ENCODE measurements at regions not wholly inside any gene's neighbourhood (a gene's known extent, or its start where the extent isn't known, plus 50 kb on each side); places are given as distances from the start of the nearest gene placed in this dataset.

DNA sequence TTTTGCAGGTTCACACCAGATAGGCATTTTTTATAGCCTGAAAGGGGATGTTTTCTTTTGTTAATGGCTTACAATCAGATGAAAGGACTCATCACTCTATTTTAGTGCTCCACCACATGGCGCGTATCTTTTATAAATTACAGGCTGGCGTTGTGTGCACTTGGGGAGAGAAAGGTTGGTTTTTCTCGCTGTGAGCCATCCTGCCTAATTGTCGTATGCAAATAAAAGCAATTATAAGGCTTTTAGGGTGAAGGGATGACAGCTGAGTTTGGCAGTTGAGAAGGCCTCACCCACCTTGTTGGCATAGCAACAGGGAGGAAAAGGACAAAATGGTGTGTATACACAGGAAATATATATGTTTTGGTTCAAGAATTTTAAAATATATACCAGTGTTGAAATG lies 268.0 kb downstream of the NR2F2 start:
- no peak overlapping the region for H3K9ac ChIP-seq (ENCODE audit: insufficient read depth, low read depth, low read length)
- H3K4me1 ChIP-seq (ENCODE audit: insufficient read depth, low read length) = 0 out of 2 replicates have a peak, but pooled peaks cover 14% of the 10 kb centered on the region
- FAIRE-seq (no peak), DNase-seq (ENCODE audit: low spot score) (no peak), ATAC-seq (no peak)
- intact Hi-C loops (cut with micrococcal nuclease; ENCODE audit: unreplicated experiment) = no loop called here
- H3K36me3 ChIP-seq (replicated peaks in 1 of 2; ENCODE audit: control insufficient read depth in 1 of 2, insufficient read depth in 2 of 2, low read length in 2 of 2) = no peaks in the 10 kb centered on the region
- no peaks in the 10 kb centered on the region for H3K9me3 ChIP-seq (ENCODE audit: low read length)
- TF ChIP-seq POLR2AphosphoS2 (IDR thresholded peaks at IDR 0.05; ENCODE audit: low read depth, low read length) (no peak), MAFK (conservative IDR thresholded peaks at IDR 0.05 in 1 of 2, IDR thresholded peaks at IDR 0.05 in 1 of 2; ENCODE audit: low read length in 2 of 2) (no peak), ZIK1 (CRISPR knock-in tag; IDR thresholded peaks at IDR 0.05; ENCODE audit: borderline replicate concordance, low read depth) (no peak), ZNF672 (CRISPR knock-in tag; IDR thresholded peaks at IDR 0.05) (no peak), ZNF7 (CRISPR knock-in tag; IDR thresholded peaks at IDR 0.05) (no peak), ZMAT3 (CRISPR knock-in tag; conservative IDR thresholded peaks at IDR 0.05) (no peak), ZNF777 (CRISPR knock-in tag; IDR thresholded peaks at IDR 0.05) (no peak), ELF3 (CRISPR knock-in tag; IDR thresholded peaks at IDR 0.05) (no peak), DNMT3B (CRISPR knock-in tag; conservative IDR thresholded peaks at IDR 0.05) (no peak)
- TF ChIP-seq, protein P1, sequence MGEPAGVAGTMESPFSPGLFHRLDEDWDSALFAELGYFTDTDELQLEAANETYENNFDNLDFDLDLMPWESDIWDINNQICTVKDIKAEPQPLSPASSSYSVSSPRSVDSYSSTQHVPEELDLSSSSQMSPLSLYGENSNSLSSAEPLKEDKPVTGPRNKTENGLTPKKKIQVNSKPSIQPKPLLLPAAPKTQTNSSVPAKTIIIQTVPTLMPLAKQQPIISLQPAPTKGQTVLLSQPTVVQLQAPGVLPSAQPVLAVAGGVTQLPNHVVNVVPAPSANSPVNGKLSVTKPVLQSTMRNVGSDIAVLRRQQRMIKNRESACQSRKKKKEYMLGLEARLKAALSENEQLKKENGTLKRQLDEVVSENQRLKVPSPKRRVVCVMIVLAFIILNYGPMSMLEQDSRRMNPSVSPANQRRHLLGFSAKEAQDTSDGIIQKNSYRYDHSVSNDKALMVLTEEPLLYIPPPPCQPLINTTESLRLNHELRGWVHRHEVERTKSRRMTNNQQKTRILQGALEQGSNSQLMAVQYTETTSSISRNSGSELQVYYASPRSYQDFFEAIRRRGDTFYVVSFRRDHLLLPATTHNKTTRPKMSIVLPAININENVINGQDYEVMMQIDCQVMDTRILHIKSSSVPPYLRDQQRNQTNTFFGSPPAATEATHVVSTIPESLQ (CRISPR knock-in tag; conservative IDR thresholded peaks at IDR 0.05) = no peak
- CTCF ChIA-PET (ENCODE audit: low intra/inter-chr PET ratio, low total read pairs) = no interaction called here
- WGBS (ENCODE audit: low lambda C conversion rate) = 24% methylated on average over 5 of the region's 5 CpGs
- no TSS peak for BruUV-seq (replicated peaks)
- H3K4me3 ChIP-seq (replicated peaks in 1 of 3; ENCODE audit: insufficient read depth in 1 of 3, low read depth in 2 of 3, low read length in 3 of 3) = no peak overlapping the region
- no peak overlapping the region for H3K4me2 ChIP-seq (ENCODE audit: low read depth, low read length)
- no peaks in the 10 kb centered on the region for H4K20me1 ChIP-seq (ENCODE audit: insufficient read depth, low read length)
- H3K79me2 ChIP-seq (ENCODE audit: insufficient read depth, low read length) = no peaks in the 10 kb centered on the region
- no peaks in the 10 kb centered on the region for H3K27me3 ChIP-seq (ENCODE audit: control insufficient read depth in 1 of 2, insufficient read depth in 2 of 2, low read length in 2 of 2)
- in situ Hi-C loops (cut with HindIII; ENCODE audit: extremely low pct_ligation_motif_present, low pct_unique_long_range_greater_than_20kb) = no loop called here
- no peak overlapping the region for H3K27ac ChIP-seq (ENCODE audit: extremely low read length, insufficient read depth, low read length)
- no peak overlapping the region for H2AFZ ChIP-seq (ENCODE audit: low read length)
- POLR2A ChIA-PET = no interaction called here

Data from HepG2 (cell line).